ENCODE measurements at regions not wholly inside any gene's neighbourhood (a gene's known extent, or its start where the extent isn't known, plus 50 kb on each side); places are given as distances from the start of the nearest gene placed in this dataset.

GRCh38 chr12:92612611-92613010 is 90.2 kb upstream of the PLEKHG7 start:
- TF ChIP-seq CTCF (conservative IDR thresholded peaks at IDR 0.05; ENCODE audit: low read length) (no peak), EZH2phosphoT487 (IDR thresholded peaks at IDR 0.05; ENCODE audit: borderline replicate concordance, low read depth, low read length) (no peak)

Data from OCI-LY7 (cell line).